ENCODE measurements at regions not wholly inside any gene's neighbourhood (a gene's known extent, or its start where the extent isn't known, plus 50 kb on each side); places are given as distances from the start of the nearest gene placed in this dataset.

GRCh38 chr9:108323615-108324014 lies 532.2 kb downstream of the ACTL7B start:
- H3K27ac Mint-ChIP-seq, result no peak overlapping the region

GRCh38 chr9:108322326-108323098 lies 533.3 kb downstream of the ACTL7B start:
- no peak overlapping the region for H3K27ac Mint-ChIP-seq
- no peak overlapping the region for H3K4me3 Mint-ChIP-seq
- H3K36me3 Mint-ChIP-seq (ENCODE audit: low read depth), result no peaks in the 10 kb centered on the region
- peaks cover 12% of the 10 kb centered on the region for H3K9me3 Mint-ChIP-seq
- H3K4me1 Mint-ChIP-seq (ENCODE audit: low read depth), result no peaks in the 10 kb centered on the region
- no peaks in the 10 kb centered on the region for H3K27me3 Mint-ChIP-seq

More at GRCh38 chr9:108323615-108324014, 532.2 kb downstream of the ACTL7B start:
- H3K4me1 Mint-ChIP-seq (ENCODE audit: low read depth), result no peaks in the 10 kb centered on the region
- no peaks in the 10 kb centered on the region for H3K27me3 Mint-ChIP-seq
- peaks cover 20% of the 10 kb centered on the region for H3K9me3 Mint-ChIP-seq
- no peaks in the 10 kb centered on the region for H3K36me3 Mint-ChIP-seq (ENCODE audit: low read depth)
- H3K4me3 Mint-ChIP-seq, result no peak overlapping the region

GRCh38 chr9:108316630-108317029 lies 539.2 kb downstream of the ACTL7B start:
- Mint-ChIP-seq H3K9me3 (peaks cover 14% of the 10 kb centered on the region), H3K36me3 (ENCODE audit: low read depth) (no peaks in the 10 kb centered on the region), H3K27ac (no peak overlapping the region), H3K27me3 (no peaks in the 10 kb centered on the region), H3K4me1 (ENCODE audit: low read depth) (no peaks in the 10 kb centered on the region), H3K4me3 (no peak overlapping the region)

GRCh38 chr9:108316066-108316465 lies 539.7 kb downstream of the ACTL7B start:
- no peaks in the 10 kb centered on the region for H3K27me3 Mint-ChIP-seq
- no peaks in the 10 kb centered on the region for H3K4me1 Mint-ChIP-seq (ENCODE audit: low read depth)
- H3K9me3 Mint-ChIP-seq, result peaks cover 14% of the 10 kb centered on the region
- no peak overlapping the region for H3K27ac Mint-ChIP-seq
- no peak overlapping the region for H3K4me3 Mint-ChIP-seq
- no peaks in the 10 kb centered on the region for H3K36me3 Mint-ChIP-seq (ENCODE audit: low read depth)

- H3K27me3 Mint-ChIP-seq, result no peaks in the 10 kb centered on the region
- no peak overlapping the region for H3K4me3 Mint-ChIP-seq
- H3K9me3 Mint-ChIP-seq, result peaks cover 21% of the 10 kb centered on the region
- no peak overlapping the region for H3K27ac Mint-ChIP-seq
- H3K36me3 Mint-ChIP-seq (ENCODE audit: low read depth), result no peaks in the 10 kb centered on the region
- no peaks in the 10 kb centered on the region for H3K4me1 Mint-ChIP-seq (ENCODE audit: low read depth)
These were observed 544.0 kb downstream of the ACTL7B start for GRCh38 chr9:108311745-108312144.

GRCh38 chr9:108310202-108310601 lies 545.6 kb downstream of the ACTL7B start:
- H3K27me3 Mint-ChIP-seq, result no peaks in the 10 kb centered on the region
- H3K36me3 Mint-ChIP-seq (ENCODE audit: low read depth), result no peaks in the 10 kb centered on the region
- no peak overlapping the region for H3K4me3 Mint-ChIP-seq
- H3K27ac Mint-ChIP-seq, result no peak overlapping the region
- no peaks in the 10 kb centered on the region for H3K4me1 Mint-ChIP-seq (ENCODE audit: low read depth)
- peaks cover 18% of the 10 kb centered on the region for H3K9me3 Mint-ChIP-seq

- H3K27me3 Mint-ChIP-seq, result no peaks in the 10 kb centered on the region
- H3K4me1 Mint-ChIP-seq (ENCODE audit: low read depth), result no peaks in the 10 kb centered on the region
- H3K27ac Mint-ChIP-seq, result no peak overlapping the region
- peaks cover 4% of the 10 kb centered on the region for H3K9me3 Mint-ChIP-seq
- H3K36me3 Mint-ChIP-seq (ENCODE audit: low read depth), result no peaks in the 10 kb centered on the region
- H3K4me3 Mint-ChIP-seq, result no peak overlapping the region
These were observed 555.2 kb downstream of the ACTL7B start for GRCh38 chr9:108300306-108301287.

GRCh38 chr9:108297073-108297472 lies 558.7 kb downstream of the ACTL7B start:
- H3K27me3 Mint-ChIP-seq, result no peaks in the 10 kb centered on the region
- no peak overlapping the region for H3K27ac Mint-ChIP-seq

GRCh38 chr9:108296056-108296455 lies 559.7 kb downstream of the ACTL7B start:
- Mint-ChIP-seq H3K9me3 (peaks cover 4% of the 10 kb centered on the region), H3K27me3 (no peaks in the 10 kb centered on the region), H3K4me3 (no peak overlapping the region), H3K4me1 (ENCODE audit: low read depth) (no peaks in the 10 kb centered on the region), H3K27ac (no peak overlapping the region), H3K36me3 (ENCODE audit: low read depth) (no peaks in the 10 kb centered on the region)

More at GRCh38 chr9:108297073-108297472, 558.7 kb downstream of the ACTL7B start:
- Mint-ChIP-seq H3K36me3 (ENCODE audit: low read depth) (no peaks in the 10 kb centered on the region), H3K4me3 (no peak overlapping the region), H3K9me3 (peaks cover 4% of the 10 kb centered on the region), H3K4me1 (ENCODE audit: low read depth) (no peaks in the 10 kb centered on the region)

GRCh38 chr9:108291586-108291932 lies 564.2 kb downstream of the ACTL7B start:
- no peaks in the 10 kb centered on the region for H3K27me3 Mint-ChIP-seq
- no peaks in the 10 kb centered on the region for H3K36me3 Mint-ChIP-seq (ENCODE audit: low read depth)
- H3K9me3 Mint-ChIP-seq, result no peaks in the 10 kb centered on the region
- H3K4me1 Mint-ChIP-seq (ENCODE audit: low read depth), result no peaks in the 10 kb centered on the region
- no peak overlapping the region for H3K27ac Mint-ChIP-seq
- no peak overlapping the region for H3K4me3 Mint-ChIP-seq

GRCh38 chr9:108290839-108291585 lies 564.8 kb downstream of the ACTL7B start:
- H3K27me3 Mint-ChIP-seq, result no peaks in the 10 kb centered on the region

GRCh38 chr9:108286638-108287206 lies 569.1 kb downstream of the ACTL7B start:
- H3K9me3 Mint-ChIP-seq, result peaks cover 4% of the 10 kb centered on the region
- H3K4me3 Mint-ChIP-seq, result no peak overlapping the region
- no peaks in the 10 kb centered on the region for H3K36me3 Mint-ChIP-seq (ENCODE audit: low read depth)
- H3K27me3 Mint-ChIP-seq, result no peaks in the 10 kb centered on the region
- H3K4me1 Mint-ChIP-seq (ENCODE audit: low read depth), result no peaks in the 10 kb centered on the region
- H3K27ac Mint-ChIP-seq, result no peak overlapping the region

More at GRCh38 chr9:108290839-108291585, 564.8 kb downstream of the ACTL7B start:
- no peaks in the 10 kb centered on the region for H3K36me3 Mint-ChIP-seq (ENCODE audit: low read depth)
- no peaks in the 10 kb centered on the region for H3K4me1 Mint-ChIP-seq (ENCODE audit: low read depth)
- H3K9me3 Mint-ChIP-seq, result no peaks in the 10 kb centered on the region
- no peak overlapping the region for H3K4me3 Mint-ChIP-seq
- no peak overlapping the region for H3K27ac Mint-ChIP-seq

- Mint-ChIP-seq H3K36me3 (ENCODE audit: low read depth) (no peaks in the 10 kb centered on the region), H3K27me3 (no peaks in the 10 kb centered on the region), H3K9me3 (peaks cover 4% of the 10 kb centered on the region), H3K4me3 (no peak overlapping the region), H3K27ac (no peak overlapping the region), H3K4me1 (ENCODE audit: low read depth) (no peaks in the 10 kb centered on the region)
These were observed 572.1 kb downstream of the ACTL7B start for GRCh38 chr9:108283696-108284095.

GRCh38 chr9:108282872-108283271 lies 572.9 kb downstream of the ACTL7B start:
- H3K4me3 Mint-ChIP-seq, result no peak overlapping the region

More at GRCh38 chr9:108282872-108283271, 572.9 kb downstream of the ACTL7B start:
- Mint-ChIP-seq H3K27me3 (no peaks in the 10 kb centered on the region), H3K27ac (no peak overlapping the region), H3K9me3 (peaks cover 4% of the 10 kb centered on the region), H3K4me1 (ENCODE audit: low read depth) (no peaks in the 10 kb centered on the region), H3K36me3 (ENCODE audit: low read depth) (no peaks in the 10 kb centered on the region)

Measured in stimulated activated naive CD8-positive, alpha-beta T cell treated with anti-CD3 and anti-CD28 coated beads, Interleukin-15, Interleukin-2, amounts not matched to agents 100 ng/mL and 50 ng/mL, for 24 hours (primary cell).